A549 (cell line): ENCODE measurements at regions not wholly inside any gene's neighbourhood (a gene's known extent, or its start where the extent isn't known, plus 50 kb on each side); places are given as distances from the start of the nearest gene placed in this dataset.

ENCODE experiments used
- ATAC-seq, 2 experiments: fragments of 200-7000 bp in 1 of 2; fragments of >200 bp in 1 of 2; cut with Nextera tagmentation in 1 of 2; cut with Tn5 transposase in 1 of 2; 3 replicates each; pipeline versions ENCODE4 v1.8.0 to v1.9.1; 2018 to 2020; ENCODE audit warnings: mild to moderate bottlenecking in 1 of 2, moderate library complexity in 1 of 2
- CTCF ChIA-PET: fragments of 300-600 bp; sonication (Branson Sonifier 250); formaldehyde crosslinking; extraction: SDS; loops from one replicate; lab custom pipeline; 2021; ENCODE audit warnings: antibody characterized with exemption, inconsistent platforms; lab: Yijun Ruan, JAX
- POLR2A ChIA-PET: fragments of 350-600 bp; formaldehyde crosslinking; extraction: SDS; loops from one replicate; lab custom pipeline; 2021; ENCODE audit warnings: antibody characterized with exemption, inconsistent platforms; lab: Yijun Ruan, JAX
- DNase-seq, 2 experiments: peaks; one replicate each; pipeline versions ENCODE4 v3.0.0 to v3.0.0-alpha.2; 2011 to 2016; ENCODE audit warnings: low read depth in 1 of 2, low spot score in 1 of 2
- FAIRE-seq: peaks from 2 replicates; lab custom pipeline; 2011; peaks lifted over from hg19 to GRCh38; lab: Jason Lieb, UNC
- H3K27ac ChIP-seq, 2 experiments: fragments of >200 bp; sonication (Bioruptor Twin); formaldehyde crosslinking; 3 replicates each; pipeline ENCODE4 v1.5.1; 2016 to 2017
- H3K4me1 ChIP-seq: fragments of >200 bp; sonication (Bioruptor Twin); formaldehyde crosslinking; 3 replicates; pipeline ENCODE4 v1.6.1; 2016
- H3K4me2 ChIP-seq: fragments of >200 bp; sonication (Bioruptor Twin); formaldehyde crosslinking; 3 replicates; pipeline ENCODE4 v1.6.1; 2016
- H3K4me3 ChIP-seq: fragments of >200 bp; sonication (Bioruptor Twin); formaldehyde crosslinking; 3 replicates; pipeline ENCODE4 v1.5.1; 2016
- H3K9me3 ChIP-seq: fragments of >200 bp; sonication (Bioruptor Twin); formaldehyde crosslinking; 3 replicates; pipeline ENCODE4 v1.6.1; 2016
- CBX2 ChIP-seq: fragments of 200-600 bp; sonication (generic); IDR thresholded peaks from 2 replicates; pipeline ENCODE4 v1.6.1; 2016; ENCODE audit warnings: low read depth, mild to moderate bottlenecking, borderline replicate concordance
- CHD4 ChIP-seq: fragments of 200-600 bp; sonication (generic); IDR thresholded peaks from 2 replicates; pipeline ENCODE4 v1.6.1; 2016; ENCODE audit warnings: antibody characterized with exemption, mild to moderate bottlenecking, borderline replicate concordance
- FOSL2 ChIP-seq, 2 experiments: fragments of 450-650 bp in 1 of 2; fragments of >200 bp in 1 of 2; sonication (Bioruptor Twin) in 1 of 2; formaldehyde crosslinking; IDR thresholded peaks; 2 replicates each; pipeline versions ENCODE4 v1.5.0 to v1.6.1; 2016 to 2020; ENCODE audit warnings: mild to moderate bottlenecking in 1 of 2, moderate library complexity in 1 of 2
- GATA3 ChIP-seq: IDR thresholded peaks from 2 replicates; pipeline ENCODE4 v1.6.1; 2012; ENCODE audit warnings: borderline replicate concordance
- JUNB ChIP-seq: fragments of >200 bp; sonication (Bioruptor Twin); formaldehyde crosslinking; IDR thresholded peaks from 2 replicates; pipeline ENCODE4 v1.6.1; 2016
- MYC ChIP-seq: IDR thresholded peaks from 2 replicates; pipeline ENCODE4 v1.6.1; 2012; ENCODE audit warnings: mild to moderate bottlenecking, inconsistent platforms, low read length, improper control_type of control experiment, borderline replicate concordance
- NFE2L2 ChIP-seq: fragments of 150-350 bp; conservative IDR thresholded peaks from 2 replicates; pipeline ENCODE4 v1.6.1; 2014; ENCODE audit warnings: low read length
- POLR2A ChIP-seq: IDR thresholded peaks from 2 replicates; pipeline ENCODE4 v1.6.1; 2012; ENCODE audit warnings: mild to moderate bottlenecking, low read length
- RAD21 ChIP-seq, 2 experiments: fragments of >200 bp in 1 of 2; sonication (Bioruptor Twin) in 1 of 2; formaldehyde crosslinking in 1 of 2; IDR thresholded peaks in 1 of 2; conservative IDR thresholded peaks in 1 of 2; 2 replicates in 1 of 2; 3 replicates in 1 of 2; pipeline ENCODE4 v1.6.1; 2012 to 2018; ENCODE audit warnings: inconsistent platforms in 1 of 2
- RARB ChIP-seq: fragments of 250-450 bp; sonication (Bioruptor Pico); IDR thresholded peaks from 2 replicates; pipeline ENCODE4 v1.8.0; 2021; ENCODE audit warnings: mild to moderate bottlenecking, moderate library complexity
- RCOR1 ChIP-seq: fragments of 150-350 bp; IDR thresholded peaks from 2 replicates; pipeline ENCODE4 v1.6.1; 2014; ENCODE audit warnings: antibody characterized with exemption, low read length, low read depth
- RFX5 ChIP-seq: fragments of 450-650 bp; IDR thresholded peaks from 2 replicates; pipeline ENCODE4 v1.7.1; 2014; ENCODE audit warnings: antibody characterized with exemption, mild to moderate bottlenecking, moderate library complexity
- SREBF2 ChIP-seq: fragments of 450-650 bp; IDR thresholded peaks from 2 replicates; pipeline ENCODE4 v1.6.1; 2014; ENCODE audit warnings: mild to moderate bottlenecking, moderate library complexity
- TFCP2L1 ChIP-seq: fragments of 250-450 bp; sonication (Bioruptor Pico); IDR thresholded peaks from 2 replicates; pipeline ENCODE4 v1.5.0; 2021; ENCODE audit warnings: mild to moderate bottlenecking
- TP53 ChIP-seq: fragments of 250-450 bp; sonication (Bioruptor Pico); IDR thresholded peaks from 2 replicates; pipeline ENCODE4 v1.5.0; 2021; ENCODE audit warnings: mild to moderate bottlenecking, moderate library complexity
- ZNF302 ChIP-seq: fragments of 250-450 bp; sonication (Bioruptor Pico); IDR thresholded peaks from 2 replicates; pipeline ENCODE4 v1.9.0; 2021; ENCODE audit warnings: inconsistent platforms, mild to moderate bottlenecking, moderate library complexity
- ZSCAN20 ChIP-seq: fragments of 250-450 bp; sonication (Bioruptor Pico); IDR thresholded peaks from 2 replicates; pipeline ENCODE4 v1.8.0; 2022; ENCODE audit warnings: mild to moderate bottlenecking, moderate library complexity
- WGBS: methylation state at CpG from one replicate; pipeline ENCODE4 v1.1.6; 2017; ENCODE audit errors: missing lambda C conversion rate; 5-methylcytosine and 5-hydroxymethylcytosine counted together
- TF ChIP-seq, protein P1 (sequence below): fragments of 200-600 bp; sonication (generic); IDR thresholded peaks from 2 replicates; pipeline ENCODE4 v1.6.1; 2016; ENCODE audit warnings: antibody characterized with exemption, mild to moderate bottlenecking, moderate library complexity
- TF ChIP-seq, protein P2 (sequence below): fragments of >200 bp; sonication (Bioruptor Twin); formaldehyde crosslinking; IDR thresholded peaks from 2 replicates; pipeline ENCODE4 v1.6.1; 2016
- TF ChIP-seq, protein P3 (sequence below): fragments of >200 bp; sonication (Bioruptor Twin); formaldehyde crosslinking; IDR thresholded peaks from 3 replicates; pipeline ENCODE4 v1.6.1; 2016
- TF ChIP-seq, protein P4 (sequence below): IDR thresholded peaks from 2 replicates; pipeline ENCODE4 v1.6.1; 2012

DNA sequence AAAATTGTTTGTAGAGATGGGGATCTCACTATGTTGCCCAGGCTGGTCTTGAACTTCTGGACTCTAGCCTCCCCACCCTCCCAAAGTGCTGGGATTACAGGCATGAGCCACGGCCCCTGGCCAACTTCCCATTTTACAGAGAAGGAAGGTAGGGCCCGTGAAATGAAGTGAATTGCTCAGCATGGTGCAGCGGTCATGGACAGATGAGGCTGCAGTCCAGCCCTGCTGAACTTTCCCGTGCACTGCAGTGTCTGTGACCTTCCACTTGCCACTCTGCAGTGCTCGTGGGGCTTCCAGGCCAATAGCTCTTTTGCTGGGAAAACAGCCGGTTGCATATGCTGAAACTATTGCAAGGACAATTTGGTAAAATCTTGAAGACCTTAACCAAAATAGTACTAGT, 454.4 kb upstream of the FAT1 start:
- no peak for ATAC-seq
- 59% methylated on average over 4 of the region's 6 CpGs for WGBS
- POLR2A ChIA-PET: no interaction called here
- H3K9me3 ChIP-seq: no peaks in the 10 kb centered on the region
- H3K4me1 ChIP-seq: no peaks in the 10 kb centered on the region
- no peak for FAIRE-seq
- DNase-seq: no peak
- CTCF ChIA-PET: no interaction called here
- no peak overlapping the region for H3K4me3 ChIP-seq
- no peak overlapping the region for H3K4me2 ChIP-seq
- no peak overlapping the region for H3K27ac ChIP-seq
- TF ChIP-seq RARB (CRISPR knock-in tag) (no peak), RFX5 (no peak)
- TF ChIP-seq, all 56 proteins: peak for 0

DNA sequence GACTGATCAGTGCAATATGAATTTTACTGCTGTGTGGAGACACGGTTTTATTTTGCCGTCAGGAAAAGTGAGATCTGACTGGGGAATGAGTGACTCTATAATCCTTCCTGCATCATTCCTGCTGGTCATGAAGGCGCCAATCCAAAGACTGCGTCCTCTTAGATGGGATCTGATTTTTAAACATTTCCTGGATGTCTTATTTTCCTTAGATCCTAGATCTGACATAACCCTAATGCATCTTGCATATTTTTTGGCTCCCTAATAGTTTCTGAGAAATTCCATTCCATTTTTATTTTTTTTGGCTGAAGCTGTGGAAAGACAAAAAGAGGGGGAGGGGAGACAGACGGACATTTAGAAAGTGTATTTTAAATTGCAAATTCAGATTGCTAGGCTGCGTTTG, 454.9 kb upstream of the FAT1 start:
- CTCF ChIA-PET: no interaction called here
- TF ChIP-seq JUNB (no peak), NFE2L2 (no peak), SREBF2 (no peak), ZNF302 (no peak)
- TF ChIP-seq, all 56 proteins: peak for 0
- FAIRE-seq (no peak), ATAC-seq (no peak), DNase-seq (no peak)
- no peaks in the 10 kb centered on the region for H3K4me1 ChIP-seq
- POLR2A ChIA-PET: no interaction called here
- no peaks in the 10 kb centered on the region for H3K9me3 ChIP-seq
- no peak overlapping the region for H3K27ac ChIP-seq
- H3K4me3 ChIP-seq: no peak overlapping the region
- 80% methylated on average over 6 of the region's 6 CpGs for WGBS
- no peak overlapping the region for H3K4me2 ChIP-seq

DNA sequence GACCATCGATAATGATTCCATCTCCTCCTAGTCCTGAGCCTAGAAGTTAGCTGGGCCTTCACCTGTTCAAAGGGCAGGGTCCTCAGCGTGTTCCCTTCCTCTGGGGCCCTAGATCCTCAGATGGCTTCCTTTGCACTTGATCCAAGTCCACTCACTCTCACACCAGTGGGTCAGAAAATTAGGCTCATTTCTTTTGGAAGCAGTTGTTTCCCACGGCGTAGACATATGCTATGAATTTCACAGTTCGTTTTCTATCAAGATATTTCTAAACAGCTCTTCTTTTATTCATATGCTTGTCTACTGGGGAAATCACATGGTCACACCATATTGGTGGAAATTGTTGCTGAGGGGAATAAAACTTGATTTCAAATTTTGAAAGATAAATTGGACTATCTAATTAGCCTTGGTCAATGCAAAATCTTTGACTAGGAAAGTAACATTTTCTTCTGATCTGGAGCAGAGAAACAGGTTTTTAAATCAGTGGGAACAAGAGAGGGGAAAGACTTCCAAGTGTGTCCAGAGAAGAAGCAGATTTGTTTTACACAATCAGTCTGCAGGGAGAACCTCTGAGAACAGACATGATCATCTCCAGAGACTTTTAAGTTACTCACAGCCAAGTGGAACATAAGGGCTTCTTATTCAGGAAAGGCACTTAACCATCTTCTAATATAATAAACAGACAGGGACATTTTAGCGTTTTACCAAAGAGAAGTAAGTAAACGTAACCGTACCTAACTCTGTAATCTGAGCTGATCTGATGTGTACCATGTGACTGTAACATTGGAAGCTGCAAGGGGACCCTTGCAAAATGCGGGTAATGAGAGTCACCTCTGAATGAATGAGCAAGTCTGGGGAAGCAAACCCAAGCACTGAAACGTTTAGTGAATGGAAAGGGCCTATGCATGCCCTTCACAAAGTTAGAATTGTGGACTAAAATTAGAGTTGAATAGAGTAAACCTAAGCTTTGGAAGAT, 455.7 kb upstream of the FAT1 start:
- CTCF ChIA-PET: no interaction called here
- 59% methylated on average over 10 of the region's 10 CpGs for WGBS
- no peak overlapping the region for H3K4me3 ChIP-seq

More for the DNA sequence above, 455.7 kb upstream of the FAT1 start:
- TF ChIP-seq GATA3 (no peak), CHD4 (no peak), JUNB (no peak), FOSL2 (IDR thresholded peaks at IDR 0.05) (no peak), FOSL2 (CRISPR knock-in tag; IDR thresholded peaks at IDR 0.05) (no peak), POLR2A (no peak), ZSCAN20 (CRISPR knock-in tag) (no peak), TP53 (CRISPR knock-in tag) (no peak), MYC (no peak), TFCP2L1 (CRISPR knock-in tag) (no peak), CBX2 (no peak), RCOR1 (no peak), RAD21 (conservative IDR thresholded peaks at IDR 0.05 in 1 of 2, IDR thresholded peaks at IDR 0.05 in 1 of 2) (no peak)
- TF ChIP-seq, protein P1, sequence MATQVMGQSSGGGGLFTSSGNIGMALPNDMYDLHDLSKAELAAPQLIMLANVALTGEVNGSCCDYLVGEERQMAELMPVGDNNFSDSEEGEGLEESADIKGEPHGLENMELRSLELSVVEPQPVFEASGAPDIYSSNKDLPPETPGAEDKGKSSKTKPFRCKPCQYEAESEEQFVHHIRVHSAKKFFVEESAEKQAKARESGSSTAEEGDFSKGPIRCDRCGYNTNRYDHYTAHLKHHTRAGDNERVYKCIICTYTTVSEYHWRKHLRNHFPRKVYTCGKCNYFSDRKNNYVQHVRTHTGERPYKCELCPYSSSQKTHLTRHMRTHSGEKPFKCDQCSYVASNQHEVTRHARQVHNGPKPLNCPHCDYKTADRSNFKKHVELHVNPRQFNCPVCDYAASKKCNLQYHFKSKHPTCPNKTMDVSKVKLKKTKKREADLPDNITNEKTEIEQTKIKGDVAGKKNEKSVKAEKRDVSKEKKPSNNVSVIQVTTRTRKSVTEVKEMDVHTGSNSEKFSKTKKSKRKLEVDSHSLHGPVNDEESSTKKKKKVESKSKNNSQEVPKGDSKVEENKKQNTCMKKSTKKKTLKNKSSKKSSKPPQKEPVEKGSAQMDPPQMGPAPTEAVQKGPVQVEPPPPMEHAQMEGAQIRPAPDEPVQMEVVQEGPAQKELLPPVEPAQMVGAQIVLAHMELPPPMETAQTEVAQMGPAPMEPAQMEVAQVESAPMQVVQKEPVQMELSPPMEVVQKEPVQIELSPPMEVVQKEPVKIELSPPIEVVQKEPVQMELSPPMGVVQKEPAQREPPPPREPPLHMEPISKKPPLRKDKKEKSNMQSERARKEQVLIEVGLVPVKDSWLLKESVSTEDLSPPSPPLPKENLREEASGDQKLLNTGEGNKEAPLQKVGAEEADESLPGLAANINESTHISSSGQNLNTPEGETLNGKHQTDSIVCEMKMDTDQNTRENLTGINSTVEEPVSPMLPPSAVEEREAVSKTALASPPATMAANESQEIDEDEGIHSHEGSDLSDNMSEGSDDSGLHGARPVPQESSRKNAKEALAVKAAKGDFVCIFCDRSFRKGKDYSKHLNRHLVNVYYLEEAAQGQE: no peak
- TF ChIP-seq, protein P2, sequence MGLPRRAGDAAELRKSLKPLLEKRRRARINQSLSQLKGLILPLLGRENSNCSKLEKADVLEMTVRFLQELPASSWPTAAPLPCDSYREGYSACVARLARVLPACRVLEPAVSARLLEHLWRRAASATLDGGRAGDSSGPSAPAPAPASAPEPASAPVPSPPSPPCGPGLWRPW: no peak
- TF ChIP-seq, protein P3, sequence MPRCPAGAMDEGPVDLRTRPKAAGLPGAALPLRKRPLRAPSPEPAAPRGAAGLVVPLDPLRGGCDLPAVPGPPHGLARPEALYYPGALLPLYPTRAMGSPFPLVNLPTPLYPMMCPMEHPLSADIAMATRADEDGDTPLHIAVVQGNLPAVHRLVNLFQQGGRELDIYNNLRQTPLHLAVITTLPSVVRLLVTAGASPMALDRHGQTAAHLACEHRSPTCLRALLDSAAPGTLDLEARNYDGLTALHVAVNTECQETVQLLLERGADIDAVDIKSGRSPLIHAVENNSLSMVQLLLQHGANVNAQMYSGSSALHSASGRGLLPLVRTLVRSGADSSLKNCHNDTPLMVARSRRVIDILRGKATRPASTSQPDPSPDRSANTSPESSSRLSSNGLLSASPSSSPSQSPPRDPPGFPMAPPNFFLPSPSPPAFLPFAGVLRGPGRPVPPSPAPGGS: no peak
- TF ChIP-seq, protein P4, sequence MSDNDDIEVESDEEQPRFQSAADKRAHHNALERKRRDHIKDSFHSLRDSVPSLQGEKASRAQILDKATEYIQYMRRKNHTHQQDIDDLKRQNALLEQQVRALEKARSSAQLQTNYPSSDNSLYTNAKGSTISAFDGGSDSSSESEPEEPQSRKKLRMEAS: no peak
- H3K4me1 ChIP-seq: no peaks in the 10 kb centered on the region
- FAIRE-seq: no peak
- POLR2A ChIA-PET: no interaction called here
- H3K9me3 ChIP-seq: no peaks in the 10 kb centered on the region
- H3K4me2 ChIP-seq: no peak overlapping the region
- no peak overlapping the region for H3K27ac ChIP-seq
- ATAC-seq: no peak
- no peak for DNase-seq
